Natural killer cell treated with Interleukin-12 subunit alpha and Interleukin-12 subunit beta and Interleukin-15 and Interleukin-18, amount 100 ng/mL, for 72 hours (primary cell): ENCODE measurements at regions not wholly inside any gene's neighbourhood (a gene's known extent, or its start where the extent isn't known, plus 50 kb on each side); places are given as distances from the start of the nearest gene placed in this dataset.

Experiments
- ATAC-seq, 2 donors: fragments of 150-1000 bp; cut with Tn5 transposase in 1 of 2; sonication (Bioruptor Pico), chemical (Tn5 transposase) in 1 of 2; 2 replicates each; pipeline ENCODE4 v1.10.0; 2021
- DNase-seq: peaks from one replicate; pipeline ENCODE4 v3.0.0; 2022; ENCODE audit warnings: low spot score
- H3K27ac Mint-ChIP-seq, 2 donors: 1 replicate in 1 of 2; 2 replicates in 1 of 2; pipeline ENCODE4 v1.8.0; 2022; ENCODE audit warnings: mixed read lengths in 2 of 2, mild to moderate bottlenecking in 1 of 2, moderate library complexity in 1 of 2
- H3K27me3 Mint-ChIP-seq, 2 donors: 1 replicate in 1 of 2; 2 replicates in 1 of 2; pipeline ENCODE4 v1.8.0; 2022; ENCODE audit warnings: mixed read lengths in 2 of 2
- H3K36me3 Mint-ChIP-seq: one replicate; pipeline ENCODE4 v1.8.0; 2022; ENCODE audit warnings: mixed read lengths
- H3K4me1 Mint-ChIP-seq, 2 donors: 1 replicate in 1 of 2; 2 replicates in 1 of 2; pipeline ENCODE4 v1.8.0; 2022; ENCODE audit warnings: low read depth in 2 of 2, mixed read lengths in 2 of 2, mild to moderate bottlenecking in 1 of 2
- H3K4me3 Mint-ChIP-seq: one replicate; pipeline ENCODE4 v1.8.0; 2022; ENCODE audit warnings: mixed read lengths
- H3K9me3 Mint-ChIP-seq: 2 replicates; pipeline ENCODE4 v1.8.0; 2022; ENCODE audit warnings: mixed read lengths

DNA sequence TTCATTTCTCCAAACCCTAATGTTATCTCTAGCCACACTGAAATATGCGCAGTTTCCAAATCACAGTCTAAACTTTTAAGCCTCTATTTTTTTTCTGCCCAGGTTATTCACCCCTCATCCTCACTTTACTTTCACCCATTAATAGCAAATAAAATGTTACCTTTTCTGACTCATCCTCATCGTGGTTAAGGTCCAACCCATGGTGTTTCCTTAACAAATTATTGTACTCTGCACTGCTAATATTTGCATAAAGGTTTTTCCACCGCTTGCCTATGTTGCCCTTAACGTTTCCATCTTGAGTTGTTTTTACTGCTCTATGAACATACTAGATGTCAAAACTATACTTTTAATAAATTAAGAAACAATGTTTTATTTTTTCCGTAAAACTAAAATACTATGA lies 780.9 kb upstream of the KLHL1 start:
- no peaks in the 10 kb centered on the region for H3K27me3 Mint-ChIP-seq
- H3K27ac Mint-ChIP-seq, result no peak overlapping the region
- no peak overlapping the region for H3K4me3 Mint-ChIP-seq
- H3K36me3 Mint-ChIP-seq, result no peaks in the 10 kb centered on the region
- H3K4me1 Mint-ChIP-seq, result no peaks in the 10 kb centered on the region
- ATAC-seq (no peak), DNase-seq (no peak)
- peaks cover 11% of the 10 kb centered on the region for H3K9me3 Mint-ChIP-seq

DNA sequence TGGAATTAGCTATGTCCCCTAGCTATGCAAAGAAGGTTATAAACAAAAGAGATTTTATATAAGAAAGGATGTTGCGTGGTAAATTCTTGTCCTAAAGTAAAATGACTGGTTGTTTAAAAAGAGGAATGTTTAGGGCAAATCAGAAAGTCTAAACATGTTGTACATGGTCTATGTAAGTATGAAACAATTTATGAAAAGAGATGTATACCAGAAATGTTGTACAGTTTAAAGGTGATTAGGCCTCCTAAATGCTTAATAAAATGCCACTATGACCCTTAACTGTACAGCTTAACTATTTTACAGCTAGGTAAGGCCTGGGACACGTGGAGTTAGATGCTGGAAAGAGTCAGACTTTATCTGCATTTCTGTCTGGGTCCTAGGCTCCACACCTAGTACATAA lies 775.9 kb upstream of the KLHL1 start:
- Mint-ChIP-seq H3K4me1 (no peaks in the 10 kb centered on the region), H3K27ac (no peak overlapping the region), H3K36me3 (no peaks in the 10 kb centered on the region), H3K27me3 (no peaks in the 10 kb centered on the region), H3K4me3 (no peak overlapping the region), H3K9me3 (peaks cover 10% of the 10 kb centered on the region)
- ATAC-seq, result no peak
- DNase-seq, result no peak

DNA sequence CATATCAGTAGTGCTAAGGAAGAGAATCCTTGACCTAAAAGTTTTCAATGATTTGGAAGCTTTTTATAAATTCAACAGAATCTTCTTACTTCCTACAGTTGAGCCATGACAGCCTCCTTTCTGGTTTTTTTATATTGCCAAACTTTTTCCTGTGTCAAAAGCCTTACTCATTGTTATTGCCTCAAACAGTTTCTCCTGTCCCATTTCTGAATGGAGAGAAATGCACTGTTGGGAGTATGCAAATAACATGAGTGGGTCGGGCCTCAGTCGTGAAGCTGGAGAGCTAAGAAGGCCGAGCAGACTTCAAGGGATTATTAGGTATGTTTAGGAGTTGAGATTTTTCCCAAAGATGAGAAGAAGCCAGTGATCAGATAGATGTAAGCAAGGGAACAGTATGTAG lies 766.4 kb upstream of the KLHL1 start:
- no peak for ATAC-seq
- no peak for DNase-seq
- Mint-ChIP-seq H3K4me3 (no peak overlapping the region), H3K9me3 (peaks cover 4% of the 10 kb centered on the region), H3K4me1 (no peaks in the 10 kb centered on the region), H3K27ac (no peak overlapping the region), H3K27me3 (no peaks in the 10 kb centered on the region), H3K36me3 (no peaks in the 10 kb centered on the region)

DNA sequence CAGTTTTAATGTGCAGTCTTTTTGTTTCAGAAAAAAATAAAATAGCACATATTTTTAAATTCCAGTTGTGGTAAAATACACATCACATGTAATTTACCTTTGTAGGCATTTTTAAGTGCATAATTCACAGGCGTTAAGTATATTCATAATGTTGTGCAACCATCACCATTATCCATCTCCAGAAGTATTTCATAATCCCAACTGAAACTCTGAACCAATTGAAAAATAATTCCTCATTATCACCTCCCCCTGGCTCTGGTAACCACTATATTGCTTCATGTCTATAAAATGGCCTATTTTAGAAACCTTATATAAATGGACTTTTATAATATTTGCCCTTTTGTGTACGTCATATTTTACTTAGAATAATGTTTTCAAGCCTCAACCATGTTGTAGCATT lies 756.5 kb upstream of the KLHL1 start:
- Mint-ChIP-seq H3K4me1 (no peaks in the 10 kb centered on the region), H3K27ac (no peak overlapping the region), H3K36me3 (no peaks in the 10 kb centered on the region), H3K9me3 (peaks cover 6% of the 10 kb centered on the region), H3K4me3 (no peak overlapping the region), H3K27me3 (no peaks in the 10 kb centered on the region)
- ATAC-seq, result no peak
- DNase-seq, result no peak

DNA sequence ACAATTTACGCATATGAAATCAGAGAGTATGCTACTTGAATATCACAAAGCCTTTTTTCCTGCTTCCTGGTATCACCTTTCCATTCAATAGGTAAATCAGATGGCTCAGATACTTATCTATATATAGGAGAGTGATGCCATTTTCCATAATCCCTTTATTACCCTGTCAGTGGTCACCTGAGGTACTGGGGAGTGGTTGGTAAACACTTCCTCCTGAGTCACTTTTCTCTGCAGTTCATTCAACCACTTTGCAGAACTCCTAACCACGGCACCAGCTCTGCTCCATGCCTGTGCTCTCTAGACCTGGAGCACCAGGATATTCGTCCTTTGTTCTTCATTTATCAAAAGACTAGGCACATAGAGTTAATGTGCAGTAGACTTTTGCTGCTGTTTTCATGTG lies 748.5 kb upstream of the KLHL1 start:
- Mint-ChIP-seq H3K9me3 (peaks cover 18% of the 10 kb centered on the region), H3K27ac (no peak overlapping the region), H3K4me3 (no peak overlapping the region), H3K27me3 (no peaks in the 10 kb centered on the region), H3K4me1 (no peaks in the 10 kb centered on the region), H3K36me3 (no peaks in the 10 kb centered on the region)
- ATAC-seq (no peak), DNase-seq (no peak)

DNA sequence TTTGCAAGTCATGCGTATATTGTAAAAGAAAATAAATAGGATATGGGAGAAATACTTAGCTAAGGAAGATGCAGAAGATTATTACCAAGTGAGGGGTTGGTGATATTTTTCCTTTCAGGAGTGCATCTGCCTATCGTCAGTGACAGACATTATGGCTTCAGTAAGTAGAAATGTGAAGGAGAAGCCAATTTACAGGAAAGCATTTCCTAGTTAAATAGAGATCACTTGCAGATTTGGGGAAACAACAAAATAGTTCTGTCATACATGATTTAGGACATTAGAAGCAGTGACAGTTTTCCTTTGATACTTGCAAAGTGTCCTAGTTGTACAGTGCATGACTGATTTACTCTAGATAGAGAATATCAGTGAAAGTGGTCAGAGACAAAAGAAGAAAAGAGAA lies 747.8 kb upstream of the KLHL1 start:
- H3K4me3 Mint-ChIP-seq, result no peak overlapping the region
- peaks cover 14% of the 10 kb centered on the region for H3K9me3 Mint-ChIP-seq
- H3K27ac Mint-ChIP-seq, result no peak overlapping the region
- no peaks in the 10 kb centered on the region for H3K36me3 Mint-ChIP-seq
- DNase-seq, result no peak
- no peak for ATAC-seq
- no peaks in the 10 kb centered on the region for H3K27me3 Mint-ChIP-seq
- H3K4me1 Mint-ChIP-seq, result no peaks in the 10 kb centered on the region

DNA sequence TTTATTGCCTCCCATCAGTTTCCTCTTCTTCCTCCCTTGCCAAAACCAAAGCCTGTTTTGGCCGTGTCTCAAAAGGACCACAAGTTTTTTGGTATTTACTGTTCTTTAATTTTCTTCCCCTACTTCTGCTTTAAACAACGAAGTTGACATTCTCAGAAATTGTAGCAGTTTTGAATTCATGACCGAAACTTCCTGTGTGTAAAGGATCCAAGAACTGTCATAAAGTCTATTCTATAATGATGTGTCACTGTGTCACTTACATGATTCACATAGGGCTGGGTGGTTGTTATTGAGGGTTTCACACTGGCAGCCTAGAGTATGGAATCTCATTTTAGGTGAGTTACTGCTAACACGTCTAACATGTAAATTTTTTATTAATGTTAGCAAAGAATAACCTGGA lies 741.0 kb upstream of the KLHL1 start:
- H3K27ac Mint-ChIP-seq, result no peak overlapping the region

DNA sequence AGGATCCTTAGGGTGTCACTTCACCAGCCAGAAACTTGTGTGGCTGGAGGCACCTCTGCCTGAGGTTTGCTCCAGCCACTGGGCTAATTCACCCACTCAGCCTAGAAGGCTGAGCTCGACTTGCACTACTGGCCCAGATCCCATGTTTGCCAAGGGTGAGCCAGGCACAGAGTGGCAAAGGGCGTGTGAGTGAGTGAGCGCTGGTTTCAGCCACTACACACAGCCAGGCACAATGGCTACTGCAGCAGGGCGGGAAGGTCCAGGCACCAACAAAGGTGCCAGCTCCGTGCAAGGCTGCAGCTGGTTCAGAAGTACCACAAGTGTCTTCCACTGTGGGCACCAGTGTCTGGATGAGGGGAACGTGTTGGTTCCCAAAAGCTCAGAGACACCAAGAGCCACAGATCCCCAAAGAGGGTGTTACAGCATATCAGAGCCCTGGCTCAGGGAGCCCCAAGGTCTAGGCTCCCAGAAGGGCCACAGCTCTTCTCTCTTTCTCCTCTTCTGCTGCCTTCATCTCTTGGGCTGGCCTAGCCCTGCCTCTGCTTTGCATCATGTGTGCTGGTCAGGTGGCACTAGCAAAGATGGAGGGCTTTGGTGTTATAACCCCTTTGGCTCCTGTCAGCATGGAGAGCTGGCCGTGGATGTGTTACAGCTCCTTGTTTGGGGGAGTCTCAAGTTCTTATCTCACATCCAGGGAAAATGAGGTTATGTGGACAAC lies 736.3 kb upstream of the KLHL1 start:
- no peaks in the 10 kb centered on the region for H3K27me3 Mint-ChIP-seq
- peaks cover 0 to 3% of the 10 kb centered on the region in 2 donors for H3K4me1 Mint-ChIP-seq
- H3K36me3 Mint-ChIP-seq, result no peaks in the 10 kb centered on the region
- H3K27ac Mint-ChIP-seq, result no peak overlapping the region
- DNase-seq (no peak), ATAC-seq (no peak)
- H3K4me3 Mint-ChIP-seq, result no peak overlapping the region
- peaks cover 3% of the 10 kb centered on the region for H3K9me3 Mint-ChIP-seq

More for the DNA sequence above, 741.0 kb upstream of the KLHL1 start:
- Mint-ChIP-seq H3K4me1 (peaks cover 0 to 3% of the 10 kb centered on the region in 2 donors), H3K27me3 (no peaks in the 10 kb centered on the region), H3K36me3 (no peaks in the 10 kb centered on the region), H3K9me3 (peaks cover 6% of the 10 kb centered on the region), H3K4me3 (no peak overlapping the region)
- ATAC-seq, result no peak
- no peak for DNase-seq

DNA sequence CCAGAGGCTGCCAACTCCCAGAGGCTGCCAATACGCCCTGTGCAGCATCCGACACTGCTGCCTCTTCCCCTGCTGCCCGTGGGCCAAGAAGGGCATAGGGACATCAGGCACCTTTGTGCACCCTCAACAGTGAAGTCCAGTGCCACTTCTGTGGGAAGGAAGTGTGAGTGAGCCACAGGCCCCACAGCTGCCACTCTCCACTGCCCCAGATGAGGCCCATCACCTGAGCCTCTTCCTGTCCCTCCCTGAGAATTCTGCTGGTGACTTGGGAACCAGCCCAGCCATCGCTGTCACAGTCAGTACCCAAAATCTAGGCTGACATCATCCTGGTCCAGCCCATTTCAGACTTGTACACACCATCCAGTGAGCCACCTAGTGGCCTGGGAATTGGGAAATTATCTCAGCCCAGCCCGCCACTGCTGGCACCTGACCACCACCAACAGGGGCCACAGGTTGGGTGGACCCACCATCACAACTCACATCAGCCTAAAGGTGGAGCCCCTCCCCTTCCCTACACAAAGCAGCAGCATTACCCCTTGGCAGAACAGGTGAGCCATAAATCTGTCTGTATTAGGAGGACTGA lies 733.9 kb upstream of the KLHL1 start:
- Mint-ChIP-seq H3K27ac (no peak overlapping the region), H3K36me3 (no peaks in the 10 kb centered on the region), H3K9me3 (peaks cover 14% of the 10 kb centered on the region), H3K4me3 (no peak overlapping the region), H3K27me3 (no peaks in the 10 kb centered on the region), H3K4me1 (no peaks in the 10 kb centered on the region)
- peak in 1 of 2 donors; percentile 36 for ATAC-seq
- no peak for DNase-seq

DNA sequence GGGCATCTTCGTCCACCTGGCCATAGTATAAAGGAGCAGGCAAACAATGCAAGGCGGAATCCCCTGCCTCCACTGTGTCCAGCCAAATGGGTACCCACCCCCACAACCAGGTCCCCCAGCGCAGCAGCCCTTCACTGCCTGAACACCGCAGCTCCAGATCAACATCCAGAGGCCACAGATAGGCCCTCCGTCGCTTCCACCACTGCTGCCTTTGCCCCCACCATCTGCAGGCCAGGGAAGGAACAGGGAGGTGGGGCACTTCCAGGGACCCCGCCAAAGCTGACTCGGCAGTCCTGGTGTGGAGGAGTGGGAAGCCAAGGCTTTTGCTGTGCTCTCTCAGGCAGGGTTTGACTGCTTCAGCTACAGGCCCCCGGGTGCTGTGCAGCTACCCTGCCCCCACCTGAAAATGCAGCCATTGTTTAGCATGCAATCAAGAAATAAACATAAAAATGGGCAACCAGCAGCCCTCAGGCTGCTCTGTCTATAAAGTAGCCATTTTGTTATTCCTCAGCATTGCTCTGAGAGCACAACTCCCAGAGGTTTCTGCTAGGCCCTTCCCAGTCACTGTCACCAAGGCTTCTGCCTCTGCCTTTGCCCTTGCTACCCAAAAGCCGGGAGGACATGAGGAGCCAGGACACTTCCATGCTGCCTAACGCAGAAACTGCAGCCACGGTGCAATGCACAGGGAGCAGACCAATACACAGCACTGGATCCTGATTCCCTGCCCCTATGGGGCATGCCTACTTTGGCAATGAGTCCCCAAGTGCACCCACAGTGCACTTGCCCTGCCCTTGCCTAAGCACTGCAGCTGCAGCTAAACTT lies 733.2 kb upstream of the KLHL1 start:
- Mint-ChIP-seq H3K36me3 (no peaks in the 10 kb centered on the region), H3K27ac (no peak overlapping the region), H3K4me3 (no peak overlapping the region), H3K27me3 (no peaks in the 10 kb centered on the region), H3K9me3 (peaks cover 14% of the 10 kb centered on the region), H3K4me1 (no peaks in the 10 kb centered on the region)
- DNase-seq (no peak), ATAC-seq (no peak)

DNA sequence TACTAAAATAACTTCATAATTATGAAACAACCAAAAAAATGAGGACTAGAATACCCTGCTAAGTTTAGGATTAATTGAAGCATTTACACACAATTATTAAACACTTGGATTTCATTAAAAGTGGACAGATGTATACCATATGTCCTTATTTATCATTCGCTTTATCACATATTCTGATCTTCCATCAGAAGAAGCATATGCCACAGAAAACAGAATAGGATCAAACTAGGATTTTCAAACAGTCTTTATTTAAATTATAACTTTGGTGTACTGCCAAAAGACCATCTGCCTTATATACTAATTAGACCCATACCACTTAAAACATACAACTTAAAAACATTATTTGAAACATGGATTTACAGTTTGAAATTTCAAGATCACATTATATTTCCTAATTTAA lies 727.1 kb upstream of the KLHL1 start:
- DNase-seq (no peak), ATAC-seq (no peak)
- H3K9me3 Mint-ChIP-seq, result peaks cover 16% of the 10 kb centered on the region
- no peaks in the 10 kb centered on the region for H3K27me3 Mint-ChIP-seq
- H3K4me3 Mint-ChIP-seq, result no peak overlapping the region
- H3K4me1 Mint-ChIP-seq, result no peaks in the 10 kb centered on the region
- H3K27ac Mint-ChIP-seq, result no peak overlapping the region
- H3K36me3 Mint-ChIP-seq, result no peaks in the 10 kb centered on the region

DNA sequence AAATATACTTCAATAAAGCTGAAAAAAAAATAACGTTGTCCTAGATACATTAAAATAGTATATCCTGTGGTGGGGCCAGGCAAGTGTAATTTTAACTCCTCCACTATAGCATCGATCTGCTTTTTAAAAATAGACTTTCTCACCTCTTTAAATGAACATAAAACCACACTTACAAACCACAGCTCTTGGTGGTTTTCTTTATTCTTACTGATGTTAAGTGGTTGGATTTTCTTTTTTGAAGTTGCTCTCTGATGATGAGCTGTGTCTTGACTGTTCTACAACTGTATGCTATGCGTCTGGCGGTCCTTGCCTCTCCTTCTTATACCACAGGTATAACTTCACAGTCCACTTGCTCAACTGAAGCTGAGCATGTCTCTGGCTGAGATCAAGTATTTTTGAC lies 721.5 kb upstream of the KLHL1 start:
- no peak overlapping the region for H3K4me3 Mint-ChIP-seq
- H3K36me3 Mint-ChIP-seq, result peaks cover 10% of the 10 kb centered on the region
- H3K27ac Mint-ChIP-seq, result no peak overlapping the region
- H3K9me3 Mint-ChIP-seq, result peaks cover 9% of the 10 kb centered on the region
- H3K27me3 Mint-ChIP-seq, result no peaks in the 10 kb centered on the region
- no peak for DNase-seq
- ATAC-seq, result no peak
- no peaks in the 10 kb centered on the region for H3K4me1 Mint-ChIP-seq

DNA sequence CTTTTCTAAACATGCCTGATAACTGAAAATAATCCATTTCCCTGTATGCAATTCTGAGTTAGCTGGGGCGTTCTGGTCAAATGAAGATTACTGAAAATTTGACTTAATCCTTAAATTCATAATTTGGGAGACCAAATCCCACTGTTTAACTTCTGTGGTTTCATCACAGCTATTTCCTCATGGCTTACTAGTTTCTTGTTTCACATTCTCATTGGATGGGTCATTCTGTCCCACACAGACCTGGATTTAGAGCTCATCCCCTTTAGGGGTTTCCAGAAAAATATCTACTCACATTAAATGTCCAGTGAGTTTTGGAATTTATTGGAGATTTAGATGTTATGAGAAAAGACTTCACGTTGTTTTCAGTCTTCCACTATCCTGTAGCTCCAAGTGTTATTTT lies 709.3 kb upstream of the KLHL1 start:
- Mint-ChIP-seq H3K36me3 (no peaks in the 10 kb centered on the region), H3K4me3 (no peak overlapping the region), H3K27ac (no peak overlapping the region), H3K9me3 (peaks cover 12% of the 10 kb centered on the region), H3K27me3 (no peaks in the 10 kb centered on the region), H3K4me1 (no peaks in the 10 kb centered on the region)
- ATAC-seq (no peak), DNase-seq (no peak)

DNA sequence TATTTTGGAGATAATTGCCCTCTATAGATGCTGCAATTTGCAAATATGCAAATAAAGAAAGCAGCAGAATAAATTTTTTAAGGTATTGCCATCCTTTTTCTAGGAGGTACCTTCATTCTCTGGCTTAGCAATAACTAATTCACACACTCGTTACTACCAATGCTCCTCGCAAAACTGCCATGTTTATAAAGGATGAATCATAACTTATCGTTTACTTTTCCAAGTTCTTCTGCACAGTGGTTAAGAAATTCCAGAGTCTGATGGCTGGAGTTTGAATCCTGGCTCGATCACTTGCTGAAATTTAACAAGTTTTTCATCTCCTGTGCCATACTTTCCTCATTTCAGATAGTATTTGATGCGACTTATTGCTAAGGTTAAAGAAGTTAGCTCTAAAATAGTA lies 708.6 kb upstream of the KLHL1 start:
- no peaks in the 10 kb centered on the region for H3K36me3 Mint-ChIP-seq
- ATAC-seq, result no peak
- H3K27me3 Mint-ChIP-seq, result no peaks in the 10 kb centered on the region
- H3K9me3 Mint-ChIP-seq, result peaks cover 17% of the 10 kb centered on the region
- no peak overlapping the region for H3K4me3 Mint-ChIP-seq
- no peak overlapping the region for H3K27ac Mint-ChIP-seq
- DNase-seq, result no peak
- no peaks in the 10 kb centered on the region for H3K4me1 Mint-ChIP-seq
